ENCODE measurements at regions not wholly inside any gene's neighbourhood (a gene's known extent, or its start where the extent isn't known, plus 50 kb on each side); places are given as distances from the start of the nearest gene placed in this dataset.

- DNase-seq (ENCODE audit: low spot score in 2 of 2) = no peak
Observed at GRCh38 chr13:59476366-59476765, 687.4 kb downstream of the DIAPH3 start.

GRCh38 chr13:59477011-59477410, 686.7 kb downstream of the DIAPH3 start:
- H3K27me3 ChIP-seq = no peaks in the 10 kb centered on the region
- TF ChIP-seq EP300 (IDR thresholded peaks at IDR 0.05) (no peak), CTCF (IDR thresholded peaks at IDR 0.05) (no peak), POLR2A (IDR thresholded peaks at IDR 0.05) (no peak)
- H3K27ac ChIP-seq = no peak overlapping the region
- WGBS, 2 donors = 91 to 94% methylated on average over 3 of the region's 3 CpGs
- H3K4me3 ChIP-seq = no peak overlapping the region
- no peaks in the 10 kb centered on the region for H3K9me3 ChIP-seq
- H3K4me1 ChIP-seq = peaks cover 0 to 9% (median 0%) of the 10 kb centered on the region in 4 donors
- H3K36me3 ChIP-seq = no peaks in the 10 kb centered on the region
- no peak for DNase-seq (ENCODE audit: low spot score in 2 of 2)

More at GRCh38 chr13:59476366-59476765, 687.4 kb downstream of the DIAPH3 start:
- H3K4me3 ChIP-seq = no peak overlapping the region
- no peaks in the 10 kb centered on the region for H3K9me3 ChIP-seq
- H3K27me3 ChIP-seq = no peaks in the 10 kb centered on the region
- no peaks in the 10 kb centered on the region for H3K36me3 ChIP-seq
- TF ChIP-seq CTCF (IDR thresholded peaks at IDR 0.05) (no peak), EP300 (IDR thresholded peaks at IDR 0.05) (no peak), POLR2A (IDR thresholded peaks at IDR 0.05) (no peak)
- no peak overlapping the region for H3K27ac ChIP-seq
- H3K4me1 ChIP-seq = peaks cover 0 to 9% (median 0%) of the 10 kb centered on the region in 4 donors
- WGBS, 2 donors = 70 to 73% methylated on average over 2 of the region's 2 CpGs

- Histone ChIP-seq H3K27ac (no peak overlapping the region), H3K4me3 (no peak overlapping the region), H3K4me1 (peaks cover 0 to 17% (median 0%) of the 10 kb centered on the region in 4 donors), H3K9me3 (no peaks in the 10 kb centered on the region), H3K27me3 (no peaks in the 10 kb centered on the region), H3K36me3 (no peaks in the 10 kb centered on the region)
- WGBS, 2 donors = 71 to 73% methylated on average over 7 of the region's 7 CpGs
- TF ChIP-seq CTCF (IDR thresholded peaks at IDR 0.05) (no peak), POLR2A (IDR thresholded peaks at IDR 0.05) (no peak), EP300 (IDR thresholded peaks at IDR 0.05) (no peak)
- no peak for DNase-seq (ENCODE audit: low spot score in 2 of 2)
Observed at GRCh38 chr13:59478908-59479307, 684.8 kb downstream of the DIAPH3 start.

- H3K36me3 ChIP-seq = no peaks in the 10 kb centered on the region
- H3K9me3 ChIP-seq = no peaks in the 10 kb centered on the region
- TF ChIP-seq POLR2A (IDR thresholded peaks at IDR 0.05) (no peak), CTCF (IDR thresholded peaks at IDR 0.05) (no peak), EP300 (IDR thresholded peaks at IDR 0.05) (no peak)
- H3K27me3 ChIP-seq = no peaks in the 10 kb centered on the region
- no peak overlapping the region for H3K4me3 ChIP-seq
- peaks cover 0 to 18% (median 0%) of the 10 kb centered on the region in 4 donors for H3K4me1 ChIP-seq
- 98 to 99% methylated on average over 3 of the region's 3 CpGs for WGBS, 2 donors
- H3K27ac ChIP-seq = no peak overlapping the region
- DNase-seq (ENCODE audit: low spot score in 2 of 2) = no peak
Observed at GRCh38 chr13:59479629-59480028, 684.1 kb downstream of the DIAPH3 start.

GRCh38 chr13:59480396-59481259, 683.1 kb downstream of the DIAPH3 start:
- H3K4me3 ChIP-seq = no peak overlapping the region
- 50% methylated on average over 7 of the region's 7 CpGs for WGBS, 2 donors
- no peaks in the 10 kb centered on the region for H3K27me3 ChIP-seq
- no peak for DNase-seq (ENCODE audit: low spot score in 2 of 2)
- no peaks in the 10 kb centered on the region for H3K9me3 ChIP-seq
- no peak overlapping the region for H3K27ac ChIP-seq
- H3K4me1 ChIP-seq = peaks cover 0 to 18% (median 0%) of the 10 kb centered on the region in 4 donors
- TF ChIP-seq CTCF (IDR thresholded peaks at IDR 0.05) (no peak), POLR2A (IDR thresholded peaks at IDR 0.05) (no peak), EP300 (IDR thresholded peaks at IDR 0.05) (no peak)
- no peaks in the 10 kb centered on the region for H3K36me3 ChIP-seq

All from tibial nerve (tissue), 4 donors.